GM21381 (cell line): ENCODE measurements at regions not wholly inside any gene's neighbourhood (a gene's known extent, or its start where the extent isn't known, plus 50 kb on each side); places are given as distances from the start of the nearest gene placed in this dataset.

ENCODE experiments used
- ATAC-seq: cut with Tn5 transposase; IDR thresholded peaks from one replicate; pipeline ENCODE4 v1.9.1; 2021; ENCODE audit warnings: mild to moderate bottlenecking, moderate library complexity; ENCODE audit not compliant: unreplicated experiment

GRCh38 chr12:125267114-125267513, 201.9 kb downstream of the AACS start:
- ATAC-seq = no peak

GRCh38 chr12:125269276-125269675, 204.0 kb downstream of the AACS start:
- no peak for ATAC-seq

GRCh38 chr12:125271892-125272291, 206.7 kb downstream of the AACS start:
- no peak for ATAC-seq

GRCh38 chr12:125272383-125272933, 207.2 kb downstream of the AACS start:
- ATAC-seq = no peak

GRCh38 chr12:125276567-125276966, 211.3 kb downstream of the AACS start:
- ATAC-seq = no peak

- no peak for ATAC-seq
These were observed 215.5 kb downstream of the AACS start for GRCh38 chr12:125280482-125281377.

GRCh38 chr12:125282921-125283320, 217.7 kb downstream of the AACS start:
- no peak for ATAC-seq

GRCh38 chr12:125283521-125283920, 218.3 kb downstream of the AACS start:
- ATAC-seq = no peak

GRCh38 chr12:125284087-125284486, 218.9 kb downstream of the AACS start:
- no peak for ATAC-seq

- peak; percentile 43 for ATAC-seq
These were observed 219.9 kb downstream of the AACS start for GRCh38 chr12:125284945-125285685.

GRCh38 chr12:125286005-125286727, 220.9 kb downstream of the AACS start:
- no peak for ATAC-seq

GRCh38 chr12:125287155-125287847, 222.1 kb downstream of the AACS start:
- peak; percentile 74 for ATAC-seq

GRCh38 chr12:125288931-125289928, 224.0 kb downstream of the AACS start:
- ATAC-seq = no peak

GRCh38 chr12:125289970-125290369, 224.7 kb downstream of the AACS start:
- no peak for ATAC-seq

GRCh38 chr12:125292700-125293099, 227.5 kb downstream of the AACS start:
- no peak for ATAC-seq

GRCh38 chr12:125295550-125295949, 230.3 kb downstream of the AACS start:
- ATAC-seq = no peak

- no peak for ATAC-seq
These were observed 231.5 kb downstream of the AACS start for GRCh38 chr12:125296701-125297100.

- ATAC-seq = no peak
These were observed 234.6 kb downstream of the AACS start for GRCh38 chr12:125299840-125300239.

GRCh38 chr12:125300249-125300648, 235.0 kb downstream of the AACS start:
- ATAC-seq = no peak
